Middle frontal gyrus (tissue), 1 donor: ENCODE measurements at regions not wholly inside any gene's neighbourhood (a gene's known extent, or its start where the extent isn't known, plus 50 kb on each side); places are given as distances from the start of the nearest gene placed in this dataset.
"Not testable (repeated sequence)": the region's sequence is repeated elsewhere in the genome, so short reads cannot be mapped to it uniquely, and the experiment has no call there.

Experiments
- DNase-seq: peaks from one replicate; pipeline ENCODE4 v3.0.0-alpha.2; 2015; ENCODE audit warnings: low spot score; ENCODE audit errors: extremely low spot score

GRCh38 chr5:124962111-124962510 lies 215.7 kb upstream of the ZNF608 start:
- no peak for DNase-seq

- no peak for DNase-seq
Measured at GRCh38 chr5:124962735-124963134, 216.3 kb upstream of the ZNF608 start.

GRCh38 chr5:124963236-124963919 lies 216.9 kb upstream of the ZNF608 start:
- DNase-seq, result no peak

GRCh38 chr5:124966741-124967140 lies 220.3 kb upstream of the ZNF608 start:
- not testable (repeated sequence) for DNase-seq

- DNase-seq, result not testable (repeated sequence)
Measured at GRCh38 chr5:124970381-124970780, 223.9 kb upstream of the ZNF608 start.

- no peak for DNase-seq
Measured at GRCh38 chr5:124972703-124973102, 226.3 kb upstream of the ZNF608 start.

GRCh38 chr5:124973661-124974060 lies 227.2 kb upstream of the ZNF608 start:
- no peak for DNase-seq

GRCh38 chr5:124976086-124976485 lies 229.6 kb upstream of the ZNF608 start:
- no peak for DNase-seq

GRCh38 chr5:124979251-124979650 lies 232.8 kb upstream of the ZNF608 start:
- DNase-seq, result no peak

- DNase-seq, result peak; percentile 59
Measured at GRCh38 chr5:124980163-124980941, 233.9 kb upstream of the ZNF608 start.

- DNase-seq, result no peak
Measured at GRCh38 chr5:124981901-124982300, 235.5 kb upstream of the ZNF608 start.

- DNase-seq, result no peak
Measured at GRCh38 chr5:124986170-124986569, 239.7 kb upstream of the ZNF608 start.

GRCh38 chr5:124986667-124987066 lies 240.2 kb upstream of the ZNF608 start:
- DNase-seq, result no peak

- DNase-seq, result not testable (repeated sequence)
Measured at GRCh38 chr5:124987786-124988185, 241.3 kb upstream of the ZNF608 start.

GRCh38 chr5:124990723-124991122 lies 244.3 kb upstream of the ZNF608 start:
- no peak for DNase-seq

- DNase-seq, result no peak
Measured at GRCh38 chr5:124995421-124995820, 249.0 kb upstream of the ZNF608 start.

- DNase-seq, result no peak
Measured at GRCh38 chr5:124996023-124996763, 249.8 kb upstream of the ZNF608 start.

GRCh38 chr5:124996764-124997077 lies 250.3 kb upstream of the ZNF608 start:
- no peak for DNase-seq

GRCh38 chr5:124997186-124997893 lies 250.9 kb upstream of the ZNF608 start:
- DNase-seq, result no peak

- no peak for DNase-seq
Measured at GRCh38 chr5:124998520-124998919, 252.1 kb upstream of the ZNF608 start.

GRCh38 chr5:125002727-125003598 lies 256.5 kb upstream of the ZNF608 start:
- no peak for DNase-seq
